Astrocyte of the cerebellum (primary cell): ENCODE measurements at regions not wholly inside any gene's neighbourhood (a gene's known extent, or its start where the extent isn't known, plus 50 kb on each side); places are given as distances from the start of the nearest gene placed in this dataset.

Source experiments
- DNase-seq: peaks from one replicate; pipeline ENCODE4 v3.0.0-alpha.2; 2011; ENCODE audit warnings: low read depth
- H3K4me3 ChIP-seq: 2 replicates; pipeline ENCODE4 v1.5.1; 2011; ENCODE audit warnings: mild to moderate bottlenecking, low read depth, low read length, moderate library complexity
- CTCF ChIP-seq: IDR thresholded peaks from 2 replicates; pipeline ENCODE4 v1.5.1; 2012; ENCODE audit warnings: low read length, low read depth, moderate library complexity, mild to moderate bottlenecking; ENCODE audit errors: missing control alignments
- in situ Hi-C: cut with HindIII; loops from 2 replicates; pipeline ENCODE4 v1.10.0; 2017; ENCODE audit warnings: low sequenced_read_pairs

GRCh38 chr11:42595876-42596275, 715.9 kb upstream of the API5 start:
- TF ChIP-seq CTCF = no peak
- in situ Hi-C loops = no loop called here
- no peak overlapping the region for H3K4me3 ChIP-seq
- no peak for DNase-seq

- in situ Hi-C loops = no loop called here
- no peak for TF ChIP-seq CTCF
- DNase-seq = no peak
- no peak overlapping the region for H3K4me3 ChIP-seq
Measured at GRCh38 chr11:42596576-42597145, 715.1 kb upstream of the API5 start.

GRCh38 chr11:42598341-42598740, 713.5 kb upstream of the API5 start:
- TF ChIP-seq CTCF = no peak
- in situ Hi-C loops = no loop called here
- no peak overlapping the region for H3K4me3 ChIP-seq
- DNase-seq = no peak

DNA sequence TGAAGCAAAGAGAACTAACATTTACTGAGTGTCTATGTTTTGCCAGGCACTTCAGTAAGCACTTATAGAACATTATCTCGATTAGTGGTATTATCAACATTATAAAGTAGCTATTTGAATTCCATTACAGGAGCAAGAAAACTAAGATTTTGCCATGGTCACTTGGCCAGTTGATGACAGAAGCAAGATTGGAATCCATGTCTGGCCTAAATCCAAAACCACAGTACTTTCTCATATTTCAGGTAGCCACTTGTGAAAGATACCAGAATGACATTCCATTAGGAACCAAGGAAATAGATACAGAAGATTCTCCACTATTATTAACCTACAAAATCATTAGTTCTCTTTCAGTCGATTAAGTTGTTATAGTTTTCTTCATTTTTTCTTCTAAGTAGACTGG, 691.0 kb upstream of the API5 start:
- no peak overlapping the region for H3K4me3 ChIP-seq
- no peak for TF ChIP-seq CTCF
- no peak for DNase-seq
- in situ Hi-C loops = no loop called here

DNA sequence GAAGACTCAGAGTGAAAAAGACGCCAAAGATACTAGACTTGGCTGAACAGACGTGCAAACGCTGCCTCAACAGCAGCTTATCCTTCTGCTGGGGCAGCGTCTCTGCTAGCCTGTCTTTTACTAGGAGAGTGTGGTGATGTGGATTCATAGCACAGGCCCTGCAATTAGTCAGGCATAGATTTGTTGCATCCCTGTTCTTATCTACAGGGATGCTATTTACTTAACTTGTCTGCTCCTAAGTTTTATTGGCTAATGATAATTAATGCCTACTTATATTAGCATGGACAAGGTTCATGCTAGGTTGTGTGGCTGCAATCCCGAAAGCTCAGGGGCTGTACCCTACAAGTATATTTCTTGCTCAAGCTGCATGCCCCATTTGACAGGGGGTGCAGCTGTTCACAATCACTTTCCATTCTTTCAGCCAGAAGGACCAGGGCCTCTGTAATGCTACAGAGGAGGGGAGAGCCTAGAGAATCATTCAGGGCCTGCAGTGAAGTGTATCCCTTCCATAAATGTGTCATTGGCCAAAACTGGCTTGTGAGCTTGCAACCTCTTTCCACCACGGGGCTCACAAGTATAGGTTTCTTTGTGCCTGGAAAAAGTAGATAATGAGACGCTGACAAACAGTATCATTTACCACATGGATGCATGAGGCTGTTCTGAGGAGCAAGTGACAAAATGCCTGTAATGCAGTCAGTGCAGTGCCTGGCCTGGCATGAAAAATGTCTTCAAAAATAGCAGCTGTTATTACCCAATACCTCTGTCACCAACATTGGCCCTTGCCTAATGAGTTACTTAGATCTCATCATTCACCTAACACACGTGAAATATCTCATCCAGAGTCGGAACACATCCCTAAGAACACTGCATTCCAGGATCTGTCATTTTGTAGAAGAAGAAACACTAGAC, 685.8 kb upstream of the API5 start:
- no peak for DNase-seq
- H3K4me3 ChIP-seq = no peak overlapping the region
- in situ Hi-C loops = no loop called here
- TF ChIP-seq CTCF = no peak

DNA sequence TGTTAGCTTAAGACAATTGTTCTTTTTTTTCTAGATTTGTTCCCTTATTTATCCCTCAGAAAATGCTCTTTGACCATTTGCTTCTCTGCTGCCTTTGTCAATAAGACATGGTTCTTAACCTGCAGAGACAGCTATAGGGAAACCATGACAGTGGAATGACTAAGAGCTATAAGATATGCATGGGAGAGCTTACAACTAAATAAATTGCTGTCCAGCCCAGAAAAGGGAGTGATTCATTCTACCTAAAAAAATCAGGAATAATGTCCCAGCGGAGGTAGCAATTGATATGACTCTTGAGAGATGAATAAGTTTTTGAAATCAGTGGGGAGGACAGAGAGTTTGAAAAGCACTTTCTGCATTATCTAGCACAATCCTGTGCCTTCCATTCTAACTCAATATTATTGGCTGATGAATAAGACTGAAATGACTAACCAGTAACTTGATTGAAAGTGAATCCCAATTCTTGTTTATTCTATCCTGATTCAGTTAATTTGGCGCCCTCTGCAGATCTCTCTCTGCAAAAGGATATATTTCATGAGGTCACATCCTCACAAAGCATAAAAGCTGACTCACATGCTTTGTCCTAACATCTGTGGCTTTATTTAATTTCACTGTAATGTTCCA, 680.5 kb upstream of the API5 start:
- no peak for DNase-seq
- in situ Hi-C loops = no loop called here
- peak; percentile 11 for TF ChIP-seq CTCF
- H3K4me3 ChIP-seq = no peak overlapping the region
